GM23338 (cell line): ENCODE measurements at regions not wholly inside any gene's neighbourhood (a gene's known extent, or its start where the extent isn't known, plus 50 kb on each side); places are given as distances from the start of the nearest gene placed in this dataset.

Experiments used
- CREB1 ChIP-seq: fragments of 250-450 bp; sonication (Bioruptor Pico); IDR thresholded peaks from 2 replicates; pipeline ENCODE4 v1.5.0; 2020; ENCODE audit warnings: low read depth, mild to moderate bottlenecking, moderate library complexity
- EZH2phosphoT487 ChIP-seq: fragments of 200-600 bp; sonication (generic); IDR thresholded peaks from one replicate; pipeline ENCODE4 v1.8.1; 2018; ENCODE audit warnings: antibody characterized with exemption; ENCODE audit not compliant: unreplicated experiment
- JUNB ChIP-seq: IDR thresholded peaks from one replicate; pipeline ENCODE4 v1.6.1; 2016; ENCODE audit warnings: antibody characterized with exemption; ENCODE audit not compliant: unreplicated experiment
- NANOG ChIP-seq: IDR thresholded peaks from 2 replicates; pipeline ENCODE4 v1.6.1; 2016; ENCODE audit warnings: antibody characterized with exemption, borderline replicate concordance
- STAT1 ChIP-seq: IDR thresholded peaks from one replicate; pipeline ENCODE4 v1.6.1; 2016; ENCODE audit warnings: antibody characterized with exemption; ENCODE audit not compliant: unreplicated experiment
- ZNF114 ChIP-seq: fragments of 250-450 bp; sonication (Bioruptor Pico); IDR thresholded peaks from 2 replicates; pipeline ENCODE4 v1.5.0; 2020; ENCODE audit warnings: mild to moderate bottlenecking, moderate library complexity
- TF ChIP-seq, protein P1 (sequence below): fragments of 250-450 bp; sonication (Bioruptor Pico); IDR thresholded peaks from 2 replicates; pipeline ENCODE4 v1.5.0; 2020; ENCODE audit warnings: mild to moderate bottlenecking, moderate library complexity
- TF ChIP-seq, protein P2 (sequence below), 2 experiments: fragments of 200-600 bp in 1 of 2; sonication (generic) in 1 of 2; conservative IDR thresholded peaks; 2 replicates each; pipeline versions ENCODE4 v1.5.1 to v1.6.1; 2016 to 2017; ENCODE audit warnings: antibody characterized with exemption in 2 of 2, low read depth in 2 of 2, mild to moderate bottlenecking in 2 of 2, moderate library complexity in 1 of 2

DNA sequence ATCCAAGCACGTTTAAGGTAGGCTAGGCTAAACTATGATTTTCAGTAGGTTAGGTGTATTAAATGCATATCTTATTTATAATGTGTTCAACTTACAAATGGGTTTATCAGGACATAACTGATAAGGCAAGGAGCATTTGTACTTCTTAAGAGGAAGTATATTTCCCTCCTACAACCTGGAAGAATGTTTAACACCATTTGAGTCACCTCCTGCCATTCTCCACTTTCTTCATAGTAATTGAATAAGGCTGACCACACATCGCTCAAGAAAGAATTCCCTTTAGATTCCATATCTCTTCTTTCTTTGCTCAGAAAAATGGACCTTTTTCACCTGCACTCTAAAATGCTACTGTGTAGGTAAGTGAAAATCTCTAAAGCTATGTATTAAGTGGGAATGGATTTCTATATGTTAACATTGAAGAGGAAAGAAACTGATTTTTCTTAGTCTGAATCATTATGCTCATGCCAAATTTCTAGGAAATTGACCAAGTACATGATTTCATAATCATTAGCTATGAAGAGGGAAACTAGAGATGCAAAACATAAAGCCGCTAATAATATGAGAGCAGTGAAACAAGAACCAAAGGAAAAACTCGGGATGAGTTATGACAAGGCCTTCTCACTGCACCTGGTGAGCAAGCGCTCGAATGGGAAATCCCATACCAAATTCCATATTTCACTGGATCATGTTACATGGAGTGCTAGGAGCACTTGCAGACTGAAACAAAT, 210.4 kb downstream of the ALDH8A1 start (continued):
- TF ChIP-seq, protein P1, sequence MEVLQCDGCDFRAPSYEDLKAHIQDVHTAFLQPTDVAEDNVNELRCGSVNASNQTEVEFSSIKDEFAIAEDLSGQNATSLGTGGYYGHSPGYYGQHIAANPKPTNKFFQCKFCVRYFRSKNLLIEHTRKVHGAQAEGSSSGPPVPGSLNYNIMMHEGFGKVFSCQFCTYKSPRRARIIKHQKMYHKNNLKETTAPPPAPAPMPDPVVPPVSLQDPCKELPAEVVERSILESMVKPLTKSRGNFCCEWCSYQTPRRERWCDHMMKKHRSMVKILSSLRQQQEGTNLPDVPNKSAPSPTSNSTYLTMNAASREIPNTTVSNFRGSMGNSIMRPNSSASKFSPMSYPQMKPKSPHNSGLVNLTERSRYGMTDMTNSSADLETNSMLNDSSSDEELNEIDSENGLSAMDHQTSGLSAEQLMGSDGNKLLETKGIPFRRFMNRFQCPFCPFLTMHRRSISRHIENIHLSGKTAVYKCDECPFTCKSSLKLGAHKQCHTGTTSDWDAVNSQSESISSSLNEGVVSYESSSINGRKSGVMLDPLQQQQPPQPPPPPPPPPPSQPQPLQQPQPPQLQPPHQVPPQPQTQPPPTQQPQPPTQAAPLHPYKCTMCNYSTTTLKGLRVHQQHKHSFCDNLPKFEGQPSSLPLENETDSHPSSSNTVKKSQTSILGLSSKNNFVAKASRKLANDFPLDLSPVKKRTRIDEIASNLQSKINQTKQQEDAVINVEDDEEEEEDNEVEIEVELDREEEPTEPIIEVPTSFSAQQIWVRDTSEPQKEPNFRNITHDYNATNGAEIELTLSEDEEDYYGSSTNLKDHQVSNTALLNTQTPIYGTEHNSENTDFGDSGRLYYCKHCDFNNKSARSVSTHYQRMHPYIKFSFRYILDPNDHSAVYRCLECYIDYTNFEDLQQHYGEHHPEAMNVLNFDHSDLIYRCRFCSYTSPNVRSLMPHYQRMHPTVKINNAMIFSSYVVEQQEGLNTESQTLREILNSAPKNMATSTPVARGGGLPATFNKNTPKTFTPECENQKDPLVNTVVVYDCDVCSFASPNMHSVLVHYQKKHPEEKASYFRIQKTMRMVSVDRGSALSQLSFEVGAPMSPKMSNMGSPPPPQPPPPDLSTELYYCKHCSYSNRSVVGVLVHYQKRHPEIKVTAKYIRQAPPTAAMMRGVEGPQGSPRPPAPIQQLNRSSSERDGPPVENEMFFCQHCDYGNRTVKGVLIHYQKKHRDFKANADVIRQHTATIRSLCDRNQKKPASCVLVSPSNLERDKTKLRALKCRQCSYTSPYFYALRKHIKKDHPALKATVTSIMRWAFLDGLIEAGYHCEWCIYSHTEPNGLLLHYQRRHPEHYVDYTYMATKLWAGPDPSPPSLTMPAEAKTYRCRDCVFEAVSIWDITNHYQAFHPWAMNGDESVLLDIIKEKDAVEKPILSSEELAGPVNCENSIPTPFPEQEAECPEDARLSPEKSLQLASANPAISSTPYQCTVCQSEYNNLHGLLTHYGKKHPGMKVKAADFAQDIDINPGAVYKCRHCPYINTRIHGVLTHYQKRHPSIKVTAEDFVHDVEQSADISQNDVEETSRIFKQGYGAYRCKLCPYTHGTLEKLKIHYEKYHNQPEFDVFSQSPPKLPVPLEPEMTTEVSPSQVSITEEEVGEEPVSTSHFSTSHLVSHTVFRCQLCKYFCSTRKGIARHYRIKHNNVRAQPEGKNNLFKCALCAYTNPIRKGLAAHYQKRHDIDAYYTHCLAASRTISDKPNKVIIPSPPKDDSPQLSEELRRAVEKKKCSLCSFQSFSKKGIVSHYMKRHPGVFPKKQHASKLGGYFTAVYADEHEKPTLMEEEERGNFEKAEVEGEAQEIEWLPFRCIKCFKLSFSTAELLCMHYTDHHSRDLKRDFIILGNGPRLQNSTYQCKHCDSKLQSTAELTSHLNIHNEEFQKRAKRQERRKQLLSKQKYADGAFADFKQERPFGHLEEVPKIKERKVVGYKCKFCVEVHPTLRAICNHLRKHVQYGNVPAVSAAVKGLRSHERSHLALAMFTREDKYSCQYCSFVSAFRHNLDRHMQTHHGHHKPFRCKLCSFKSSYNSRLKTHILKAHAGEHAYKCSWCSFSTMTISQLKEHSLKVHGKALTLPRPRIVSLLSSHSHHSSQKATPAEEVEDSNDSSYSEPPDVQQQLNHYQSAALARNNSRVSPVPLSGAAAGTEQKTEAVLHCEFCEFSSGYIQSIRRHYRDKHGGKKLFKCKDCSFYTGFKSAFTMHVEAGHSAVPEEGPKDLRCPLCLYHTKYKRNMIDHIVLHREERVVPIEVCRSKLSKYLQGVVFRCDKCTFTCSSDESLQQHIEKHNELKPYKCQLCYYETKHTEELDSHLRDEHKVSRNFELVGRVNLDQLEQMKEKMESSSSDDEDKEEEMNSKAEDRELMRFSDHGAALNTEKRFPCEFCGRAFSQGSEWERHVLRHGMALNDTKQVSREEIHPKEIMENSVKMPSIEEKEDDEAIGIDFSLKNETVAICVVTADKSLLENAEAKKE (CRISPR knock-in tag), result no peak
- TF ChIP-seq NANOG (no peak), STAT1 (no peak), ZNF114 (CRISPR knock-in tag) (no peak), JUNB (no peak), EZH2phosphoT487 (no peak), CREB1 (no peak)
- TF ChIP-seq, protein P2, sequence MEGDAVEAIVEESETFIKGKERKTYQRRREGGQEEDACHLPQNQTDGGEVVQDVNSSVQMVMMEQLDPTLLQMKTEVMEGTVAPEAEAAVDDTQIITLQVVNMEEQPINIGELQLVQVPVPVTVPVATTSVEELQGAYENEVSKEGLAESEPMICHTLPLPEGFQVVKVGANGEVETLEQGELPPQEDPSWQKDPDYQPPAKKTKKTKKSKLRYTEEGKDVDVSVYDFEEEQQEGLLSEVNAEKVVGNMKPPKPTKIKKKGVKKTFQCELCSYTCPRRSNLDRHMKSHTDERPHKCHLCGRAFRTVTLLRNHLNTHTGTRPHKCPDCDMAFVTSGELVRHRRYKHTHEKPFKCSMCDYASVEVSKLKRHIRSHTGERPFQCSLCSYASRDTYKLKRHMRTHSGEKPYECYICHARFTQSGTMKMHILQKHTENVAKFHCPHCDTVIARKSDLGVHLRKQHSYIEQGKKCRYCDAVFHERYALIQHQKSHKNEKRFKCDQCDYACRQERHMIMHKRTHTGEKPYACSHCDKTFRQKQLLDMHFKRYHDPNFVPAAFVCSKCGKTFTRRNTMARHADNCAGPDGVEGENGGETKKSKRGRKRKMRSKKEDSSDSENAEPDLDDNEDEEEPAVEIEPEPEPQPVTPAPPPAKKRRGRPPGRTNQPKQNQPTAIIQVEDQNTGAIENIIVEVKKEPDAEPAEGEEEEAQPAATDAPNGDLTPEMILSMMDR (conservative IDR thresholded peaks at IDR 0.05; ENCODE audit: low read depth in 2 of 2), result no peak
